ENCODE measurements at regions not wholly inside any gene's neighbourhood (a gene's known extent, or its start where the extent isn't known, plus 50 kb on each side); places are given as distances from the start of the nearest gene placed in this dataset.

GRCh38 chr18:34651586-34652369, 58.3 kb upstream of the DTNA start:
- TF ChIP-seq EZH2 (IDR thresholded peaks at IDR 0.05; ENCODE audit: insufficient read depth, poor library complexity, severe bottlenecking) (no peak), EZH2phosphoT487 (IDR thresholded peaks at IDR 0.05; ENCODE audit: insufficient read depth, low read depth) (no peak)
